ENCODE measurements at regions not wholly inside any gene's neighbourhood (a gene's known extent, or its start where the extent isn't known, plus 50 kb on each side); places are given as distances from the start of the nearest gene placed in this dataset.

DNA sequence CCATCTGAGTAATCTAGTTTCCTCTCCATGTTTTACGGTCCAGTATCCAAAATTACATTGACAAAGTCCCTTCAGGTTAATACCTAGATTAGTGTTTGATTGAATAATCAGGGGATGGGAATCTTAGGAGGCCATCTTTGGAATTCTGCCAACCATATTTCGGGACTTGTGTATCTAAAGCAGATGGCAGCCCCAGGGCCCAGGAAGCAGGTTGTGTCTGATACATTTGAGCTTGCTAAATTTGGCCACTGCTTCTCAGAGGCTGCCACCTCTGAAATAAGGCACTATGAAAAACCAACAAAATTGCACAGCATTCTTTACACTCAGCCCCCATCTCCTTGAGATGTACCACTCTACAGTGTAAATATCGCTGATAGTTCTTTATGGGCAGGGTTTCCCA lies 102.1 kb downstream of the ASB9 start:
- no peak for TF ChIP-seq CTCF (conservative IDR thresholded peaks at IDR 0.05)
- no peak for TF ChIP-seq ZFX (IDR thresholded peaks at IDR 0.05)

All from C4-2B (cell line).